ENCODE measurements at regions not wholly inside any gene's neighbourhood (a gene's known extent, or its start where the extent isn't known, plus 50 kb on each side); places are given as distances from the start of the nearest gene placed in this dataset.

- TF ChIP-seq CTCF (conservative IDR thresholded peaks at IDR 0.05; ENCODE audit: low read length): no peak
- no peak for TF ChIP-seq EZH2phosphoT487 (IDR thresholded peaks at IDR 0.05; ENCODE audit: borderline replicate concordance)
Observed at GRCh38 chrX:10754445-10754844, 134.1 kb upstream of the MID1 start.
